GM12878 (cell line): ENCODE measurements at regions not wholly inside any gene's neighbourhood (a gene's known extent, or its start where the extent isn't known, plus 50 kb on each side); places are given as distances from the start of the nearest gene placed in this dataset.

ENCODE experiments used
- ATAC-seq: fragments of 200-7000 bp; cut with Tn5 transposase; 3 replicates; pipeline ENCODE4 v1.9.1; 2020; ENCODE audit warnings: mild to moderate bottlenecking, moderate library complexity
- BruUV-seq: library from RNA; stranded (reverse); fragments of 400-500 nt; replicated peaks from 2 replicates; lab custom pipeline; 2021; lab: Mats Ljungman, UMichigan
- CTCF ChIA-PET: fragments of 300-600 bp; sonication (Branson Sonifier 250); formaldehyde crosslinking; extraction: SDS; loops from one replicate; lab custom pipeline; 2021; ENCODE audit warnings: inconsistent platforms; lab: Yijun Ruan, JAX
- POLR2A ChIA-PET: fragments of 350-600 bp; formaldehyde crosslinking; extraction: SDS; loops from one replicate; lab custom pipeline; 2021; ENCODE audit warnings: inconsistent platforms; lab: Charles Lee
- RAD21 ChIA-PET: fragments of 300-600 bp; sonication (Branson Sonifier 250); formaldehyde crosslinking; loops from one replicate; lab custom pipeline; 2023; ENCODE audit warnings: antibody characterized with exemption; ENCODE audit not compliant: unreplicated experiment; lab: Charles Lee
- SMC1A ChIA-PET: fragments of 300-600 bp; sonication (Branson Sonifier 250); formaldehyde crosslinking; loops from one replicate; lab custom pipeline; 2023; ENCODE audit not compliant: unreplicated experiment, uncharacterized antibody; lab: Charles Lee
- DNase-seq: peaks from one replicate; pipeline ENCODE4 v3.0.0-alpha.2; 2011; ENCODE audit warnings: low read depth, low spot score
- FAIRE-seq: peaks from 3 replicates; lab custom pipeline; 2011; peaks lifted over from hg19 to GRCh38; lab: Jason Lieb, UNC
- H2AFZ ChIP-seq: 2 replicates; pipeline ENCODE4 v1.6.0; 2011; ENCODE audit warnings: low read depth, low read length, control low read depth; ENCODE audit not compliant: control insufficient read depth
- H3K27ac ChIP-seq: 2 replicates; pipeline ENCODE4 v1.5.1; 2011; ENCODE audit warnings: control low read depth; ENCODE audit not compliant: control insufficient read depth, insufficient read depth
- H3K27me3 ChIP-seq, 2 experiments: replicated peaks in 1 of 2; 2 replicates each; pipeline versions ENCODE4 v1.6.0 to v1.6.1; 2011; ENCODE audit warnings: low read length in 1 of 2; ENCODE audit not compliant: control insufficient read depth in 2 of 2, insufficient read depth in 2 of 2
- H3K36me3 ChIP-seq, 2 experiments: 2 replicates each; pipeline ENCODE4 v1.5.1; 2011; ENCODE audit warnings: low read length in 1 of 2; ENCODE audit not compliant: control insufficient read depth in 2 of 2, insufficient read depth in 2 of 2
- H3K4me1 ChIP-seq: 2 replicates; pipeline ENCODE4 v1.6.1; 2011; ENCODE audit warnings: mild to moderate bottlenecking, low read length, moderate library complexity, mixed read lengths; ENCODE audit not compliant: control insufficient read depth, insufficient read depth
- H3K4me2 ChIP-seq: 2 replicates; pipeline ENCODE4 v1.6.0; 2011; ENCODE audit warnings: control low read depth; ENCODE audit not compliant: control insufficient read depth, insufficient read depth
- H3K4me3 ChIP-seq: fragments of 200-600 bp; sonication (generic); 2 replicates; pipeline ENCODE4 v1.5.1; 2016
- H3K79me2 ChIP-seq: 2 replicates; pipeline ENCODE4 v1.6.0; 2011; ENCODE audit warnings: low read length; ENCODE audit not compliant: control insufficient read depth, insufficient read depth
- H3K9ac ChIP-seq: 2 replicates; pipeline ENCODE4 v1.8.0; 2011; ENCODE audit warnings: low read length, control low read depth, mixed read lengths; ENCODE audit not compliant: control insufficient read depth, insufficient read depth
- H3K9me3 ChIP-seq: replicated peaks from 3 replicates; pipeline ENCODE4 v1.5.1; 2011; ENCODE audit warnings: mild to moderate bottlenecking, low read length; ENCODE audit not compliant: control insufficient read depth, insufficient read depth
- H4K20me1 ChIP-seq: 2 replicates; pipeline ENCODE4 v1.6.0; 2011; ENCODE audit not compliant: control insufficient read depth, insufficient read depth
- BACH1 ChIP-seq: fragments of 450-650 bp; IDR thresholded peaks from 2 replicates; pipeline ENCODE4 v1.6.1; 2017; ENCODE audit warnings: mild to moderate bottlenecking, borderline replicate concordance
- CEBPZ ChIP-seq: fragments of 150-350 bp; IDR thresholded peaks from 2 replicates; pipeline ENCODE4 v1.6.1; 2016; ENCODE audit warnings: low read depth, low read length
- EP300 ChIP-seq, 2 experiments: fragments of 150-350 bp in 1 of 2; IDR thresholded peaks; 2 replicates each; pipeline ENCODE4 v1.6.1; 2011 to 2012; ENCODE audit warnings: low read depth in 2 of 2, low read length in 2 of 2, borderline replicate concordance in 1 of 2, improper control_type of control experiment in 1 of 2, inconsistent platforms in 1 of 2; ENCODE audit not compliant: control insufficient read depth in 1 of 2
- GABPA ChIP-seq: IDR thresholded peaks from 2 replicates; pipeline ENCODE4 v1.6.1; 2014; ENCODE audit warnings: antibody characterized with exemption, low read depth, mild to moderate bottlenecking, inconsistent platforms
- HCFC1 ChIP-seq: fragments of 150-350 bp; IDR thresholded peaks from 2 replicates; pipeline ENCODE4 v1.6.1; 2014; ENCODE audit warnings: low read length
- MYC ChIP-seq: IDR thresholded peaks from 2 replicates; pipeline ENCODE4 v1.6.1; 2011; ENCODE audit warnings: mild to moderate bottlenecking, low read length, moderate library complexity, inconsistent platforms; ENCODE audit not compliant: insufficient read depth, insufficient replicate concordance, insufficient read length, severe bottlenecking
- POLR2A ChIP-seq: IDR thresholded peaks from 2 replicates; pipeline ENCODE4 v1.6.1; 2011; ENCODE audit warnings: low read depth, mild to moderate bottlenecking, low read length
- SKIL ChIP-seq: fragments of 450-650 bp; IDR thresholded peaks from 2 replicates; pipeline ENCODE4 v1.6.1; 2017; ENCODE audit warnings: mild to moderate bottlenecking, low read depth, inconsistent platforms; ENCODE audit not compliant: poor library complexity, severe bottlenecking
- STAT1 ChIP-seq: fragments of 450-650 bp; conservative IDR thresholded peaks from 2 replicates; pipeline ENCODE4 v1.6.1; 2014; ENCODE audit warnings: antibody characterized with exemption, mild to moderate bottlenecking
- ZNF217 ChIP-seq: fragments of 450-650 bp; IDR thresholded peaks from 2 replicates; pipeline ENCODE4 v1.6.1; 2017; ENCODE audit warnings: antibody characterized with exemption, mild to moderate bottlenecking
- WGBS: methylation state at CpG from one replicate; pipeline ENCODE4 v1.1.6; 2016; ENCODE audit warnings: low lambda C conversion rate; ENCODE audit not compliant: insufficient replicate concordance, insufficient coverage; ENCODE audit errors: missing lambda C conversion rate; 5-methylcytosine and 5-hydroxymethylcytosine counted together
- in situ Hi-C: fragments of 300-500 bp; cut with MboI; formaldehyde crosslinking; loops from 9 replicates; pipeline ENCODE4 v1.14.3; 2018; ENCODE audit warnings: mixed read lengths
- intact Hi-C: fragments of 100-400 bp; cut with micrococcal nuclease; formaldehyde crosslinking; loops from one replicate; pipeline ENCODE4 v1.14.2; 2022; ENCODE audit not compliant: unreplicated experiment

- TF ChIP-seq BACH1: no peak
Measured at GRCh38 chr5:5583832-5584231, 161.4 kb downstream of the ICE1 start (continued).

DNA sequence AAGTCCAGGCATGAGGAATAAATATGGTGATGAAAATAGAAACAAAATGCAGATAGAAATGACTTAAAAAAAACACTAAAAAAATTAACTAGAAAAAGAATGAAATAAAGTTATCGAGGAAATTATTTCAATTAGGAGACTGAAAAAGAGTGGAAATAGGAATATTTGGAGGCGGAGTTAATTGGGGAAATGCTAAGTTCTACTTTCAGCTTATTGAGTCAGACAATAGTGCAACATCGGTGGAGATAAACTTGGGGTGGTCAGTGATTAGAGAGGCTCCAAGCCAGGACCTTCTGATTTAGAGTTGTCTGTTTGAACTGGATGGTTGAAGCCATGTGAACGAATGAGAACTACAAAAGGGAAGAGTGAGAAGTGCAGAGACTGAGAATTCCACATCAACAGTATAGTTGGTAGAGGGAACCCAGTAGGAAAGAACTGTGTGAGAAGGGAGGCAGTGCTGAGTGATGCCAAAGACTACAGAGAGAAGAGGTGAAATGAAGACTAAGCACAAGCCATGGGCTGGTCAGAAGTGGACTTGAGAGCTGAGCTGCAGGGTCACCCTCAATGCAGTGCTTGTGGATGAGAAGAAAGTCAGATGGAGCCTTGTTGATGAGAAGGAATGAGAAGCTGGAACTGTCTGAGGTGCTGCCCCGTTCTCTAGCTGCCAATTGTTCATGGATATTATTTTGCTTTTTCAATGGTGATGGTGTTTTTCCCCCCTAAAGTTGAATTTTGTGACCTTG is 160.7 kb downstream of the ICE1 start:
- Histone ChIP-seq H3K27me3 (no peaks in the 10 kb centered on the region), H3K27ac (no peak overlapping the region), H3K36me3 (no peaks in the 10 kb centered on the region), H3K4me3 (no peak overlapping the region), H2AFZ (no peak overlapping the region), H3K4me1 (no peaks in the 10 kb centered on the region), H3K4me2 (no peak overlapping the region), H3K9me3 (no peaks in the 10 kb centered on the region), H4K20me1 (no peaks in the 10 kb centered on the region), H3K79me2 (no peaks in the 10 kb centered on the region), H3K9ac (no peak overlapping the region)
- ChIA-PET SMC1A (interaction anchor here (0.5 kb wide), 1 partner anchor 9 kb away, joined by 4 read pairs; no protein-coding TSS in a partner anchor), CTCF (no interaction called here), RAD21 (no interaction called here), POLR2A (no interaction called here)
- ATAC-seq (no peak), FAIRE-seq (no peak), DNase-seq (no peak)
- no TSS peak for BruUV-seq
- TF ChIP-seq ZNF217: no peak
- TF ChIP-seq GABPA: no peak
- no peak for TF ChIP-seq MYC
- in situ Hi-C loops: no loop called here
- intact Hi-C loops: no loop called here
- WGBS: 32% methylated on average over 5 of the region's 5 CpGs

GRCh38 chr5:5581080-5581479 is 158.6 kb downstream of the ICE1 start:
- H3K9me3 ChIP-seq: no peaks in the 10 kb centered on the region
- no peak overlapping the region for H3K27ac ChIP-seq
- DNase-seq (no peak), ATAC-seq (no peak), FAIRE-seq (no peak)
- no peak overlapping the region for H2AFZ ChIP-seq
- no peak overlapping the region for H3K9ac ChIP-seq
- SMC1A ChIA-PET: no interaction called here
- in situ Hi-C loops (no loop called here), intact Hi-C loops (no loop called here)
- H3K36me3 ChIP-seq: no peaks in the 10 kb centered on the region
- CTCF ChIA-PET: no interaction called here
- 27% methylated on average over 3 of the region's 3 CpGs for WGBS
- BruUV-seq: no TSS peak
- RAD21 ChIA-PET: no interaction called here
- POLR2A ChIA-PET: no interaction called here
- H4K20me1 ChIP-seq: no peaks in the 10 kb centered on the region
- H3K79me2 ChIP-seq: no peaks in the 10 kb centered on the region
- H3K4me1 ChIP-seq: no peaks in the 10 kb centered on the region
- H3K4me2 ChIP-seq: no peak overlapping the region
- H3K27me3 ChIP-seq: no peaks in the 10 kb centered on the region
- H3K4me3 ChIP-seq: no peak overlapping the region
- TF ChIP-seq HCFC1: no peak
- TF ChIP-seq EP300 (IDR thresholded peaks at IDR 0.05; ENCODE audit: borderline replicate concordance in 1 of 2, control insufficient read depth in 1 of 2, low read depth in 2 of 2, low read length in 2 of 2): no peak
- no peak for TF ChIP-seq CEBPZ
- TF ChIP-seq STAT1: no peak
- TF ChIP-seq SKIL: no peak
- TF ChIP-seq BACH1: no peak
- TF ChIP-seq POLR2A: no peak
